ENCODE measurements at regions not wholly inside any gene's neighbourhood (a gene's known extent, or its start where the extent isn't known, plus 50 kb on each side); places are given as distances from the start of the nearest gene placed in this dataset.
"Not testable (repeated sequence)": the region's sequence is repeated elsewhere in the genome, so short reads cannot be mapped to it uniquely, and the experiment has no call there.

GRCh38 chr5:174996941-174997340 is 272.6 kb downstream of the MSX2 start:
- no peak for DNase-seq (ENCODE audit: low read depth in 1 of 2, low spot score in 1 of 2)

GRCh38 chr5:174995827-174996226 is 271.4 kb downstream of the MSX2 start:
- DNase-seq (ENCODE audit: low read depth in 1 of 2, low spot score in 1 of 2), result no peak

- DNase-seq (ENCODE audit: low read depth in 1 of 2, low spot score in 1 of 2), result no peak
Observed at GRCh38 chr5:174991847-174992246, 267.5 kb downstream of the MSX2 start.

- DNase-seq (ENCODE audit: low read depth in 1 of 2, low spot score in 1 of 2), result no peak
Observed at GRCh38 chr5:174990909-174991308, 266.5 kb downstream of the MSX2 start.

GRCh38 chr5:174987443-174988012 is 263.1 kb downstream of the MSX2 start:
- DNase-seq (ENCODE audit: low read depth in 1 of 2, low spot score in 1 of 2), result no peak

- no peak for DNase-seq (ENCODE audit: low read depth in 1 of 2, low spot score in 1 of 2)
Observed at GRCh38 chr5:174984863-174985262, 260.5 kb downstream of the MSX2 start.

GRCh38 chr5:174982485-174982884 is 258.1 kb downstream of the MSX2 start:
- no peak for DNase-seq (ENCODE audit: low read depth in 1 of 2, low spot score in 1 of 2)

- no peak for DNase-seq (ENCODE audit: low read depth in 1 of 2, low spot score in 1 of 2)
Observed at GRCh38 chr5:174981416-174981815, 257.0 kb downstream of the MSX2 start.

GRCh38 chr5:174980952-174981351 is 256.6 kb downstream of the MSX2 start:
- DNase-seq (ENCODE audit: low read depth in 1 of 2, low spot score in 1 of 2), result no peak

- DNase-seq (ENCODE audit: low read depth in 1 of 2, low spot score in 1 of 2), result no peak
Observed at GRCh38 chr5:174972291-174972690, 247.9 kb downstream of the MSX2 start.

- DNase-seq (ENCODE audit: low read depth in 1 of 2, low spot score in 1 of 2), result no peak
Observed at GRCh38 chr5:174971210-174971609, 246.8 kb downstream of the MSX2 start.

GRCh38 chr5:174970502-174970901 is 246.1 kb downstream of the MSX2 start:
- DNase-seq (ENCODE audit: low read depth in 1 of 2, low spot score in 1 of 2), result no peak

- no peak for DNase-seq (ENCODE audit: low read depth in 1 of 2, low spot score in 1 of 2)
Observed at GRCh38 chr5:174953871-174954270, 229.5 kb downstream of the MSX2 start.

- DNase-seq (ENCODE audit: low read depth in 1 of 2, low spot score in 1 of 2), result peak; percentile 5 to 6
Observed at GRCh38 chr5:174951151-174951780, 226.9 kb downstream of the MSX2 start.

- DNase-seq (ENCODE audit: low read depth in 1 of 2, low spot score in 1 of 2), result no peak
Observed at GRCh38 chr5:174947548-174947947, 223.2 kb downstream of the MSX2 start.

GRCh38 chr5:174945853-174946252 is 221.5 kb downstream of the MSX2 start:
- no peak for DNase-seq (ENCODE audit: low read depth in 1 of 2, low spot score in 1 of 2)

GRCh38 chr5:174943785-174944184 is 219.4 kb downstream of the MSX2 start:
- DNase-seq (ENCODE audit: low read depth in 1 of 2, low spot score in 1 of 2), result no peak

GRCh38 chr5:174943002-174943401 is 218.6 kb downstream of the MSX2 start:
- DNase-seq (ENCODE audit: low read depth in 1 of 2, low spot score in 1 of 2), result not testable (repeated sequence)

- no peak for DNase-seq (ENCODE audit: low read depth in 1 of 2, low spot score in 1 of 2)
Observed at GRCh38 chr5:174937201-174938123, 213.1 kb downstream of the MSX2 start.

- peak in 1 of 2 donors; percentile 12 for DNase-seq (ENCODE audit: low read depth in 1 of 2, low spot score in 1 of 2)
Observed at GRCh38 chr5:174935854-174936474, 211.6 kb downstream of the MSX2 start.

- DNase-seq (ENCODE audit: low read depth in 1 of 2, low spot score in 1 of 2), result not testable (repeated sequence)
Observed at GRCh38 chr5:174931033-174931432, 206.7 kb downstream of the MSX2 start.

GRCh38 chr5:174925586-174925985 is 201.2 kb downstream of the MSX2 start:
- no peak for DNase-seq (ENCODE audit: low read depth in 1 of 2, low spot score in 1 of 2)

Data from stimulated activated CD4-positive, alpha-beta T cell treated with anti-CD3 and anti-CD28 coated beads, Interleukin-15, amount 100 ng/mL, for 1 hour (primary cell).